Muscle layer of duodenum (tissue), 2 donors: ENCODE measurements at regions not wholly inside any gene's neighbourhood (a gene's known extent, or its start where the extent isn't known, plus 50 kb on each side); places are given as distances from the start of the nearest gene placed in this dataset.

Source experiments
- H3K27ac ChIP-seq: one replicate; pipeline ENCODE4 v1.7.0; 2013; ENCODE audit warnings: mild to moderate bottlenecking, low read length
- H3K27me3 ChIP-seq: one replicate; pipeline ENCODE4 v1.7.0; 2013; ENCODE audit warnings: low read depth, mild to moderate bottlenecking, control low read depth, low read length
- H3K36me3 ChIP-seq, 2 donors: one replicate each; pipeline ENCODE4 v1.7.0; 2013; ENCODE audit warnings: low read length in 2 of 2, control low read depth in 1 of 2, mild to moderate bottlenecking in 1 of 2; ENCODE audit not compliant: insufficient read depth in 2 of 2, control insufficient read depth in 1 of 2
- H3K4me1 ChIP-seq, 2 donors: one replicate each; pipeline ENCODE4 v1.7.0; 2013; ENCODE audit warnings: low read length in 2 of 2, mild to moderate bottlenecking in 2 of 2, control low read depth in 1 of 2, moderate library complexity in 1 of 2; ENCODE audit not compliant: insufficient read depth in 2 of 2, control insufficient read depth in 1 of 2
- H3K4me3 ChIP-seq, 2 donors: one replicate each; pipeline ENCODE4 v1.7.0; 2013; ENCODE audit warnings: low read length in 2 of 2, low read depth in 1 of 2, mild to moderate bottlenecking in 1 of 2
- H3K9me3 ChIP-seq, 2 donors: one replicate each; pipeline ENCODE4 v1.7.0; 2013; ENCODE audit warnings: low read length in 2 of 2, control low read depth in 1 of 2, mild to moderate bottlenecking in 1 of 2; ENCODE audit not compliant: control insufficient read depth in 1 of 2
- donor health status: healthy.

DNA sequence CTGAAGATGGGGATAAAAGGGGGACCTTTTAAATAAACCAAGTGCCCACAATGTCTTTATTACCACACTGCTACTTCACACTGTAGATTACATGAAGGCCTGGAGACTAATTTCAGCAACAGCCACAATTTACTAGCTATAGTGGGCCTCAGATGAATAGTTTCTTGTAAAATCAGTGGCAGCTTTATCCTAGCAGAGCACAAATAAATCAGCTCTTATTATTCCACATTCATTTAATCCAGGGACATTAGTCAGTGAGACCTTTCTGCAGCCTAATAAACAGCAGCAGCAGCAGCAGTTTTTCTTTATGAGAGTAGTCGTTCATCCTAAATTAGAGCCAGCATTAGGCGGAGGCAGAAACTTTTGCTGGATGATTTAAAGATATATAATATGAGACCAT is 542.3 kb downstream of the PSAT1 start:
- Histone ChIP-seq H3K27ac (no peak overlapping the region), H3K9me3 (no peaks in the 10 kb centered on the region), H3K4me1 (no peaks in the 10 kb centered on the region), H3K27me3 (no peaks in the 10 kb centered on the region), H3K4me3 (no peak overlapping the region), H3K36me3 (no peaks in the 10 kb centered on the region)

DNA sequence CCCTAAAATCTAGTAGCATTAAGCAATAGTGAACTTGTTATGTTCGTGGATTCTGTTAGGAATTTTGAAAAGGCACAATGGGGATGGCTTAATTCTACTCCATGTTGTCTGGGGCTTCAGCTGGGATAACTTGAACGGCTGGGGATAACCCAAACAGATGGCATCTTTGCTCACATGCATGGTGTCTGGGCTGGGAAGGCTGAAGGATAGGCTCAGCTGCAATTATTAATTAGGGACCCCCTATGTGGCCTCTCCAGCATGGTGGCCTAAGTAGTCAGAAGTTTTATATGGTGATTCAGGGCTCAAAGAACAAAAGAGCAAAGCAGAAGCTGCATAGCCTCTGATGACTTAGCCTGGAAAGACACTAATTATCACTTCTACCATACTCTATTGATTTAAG is 551.1 kb downstream of the PSAT1 start:
- Histone ChIP-seq H3K36me3 (no peaks in the 10 kb centered on the region), H3K9me3 (no peaks in the 10 kb centered on the region), H3K4me3 (no peak overlapping the region), H3K27me3 (no peaks in the 10 kb centered on the region), H3K4me1 (no peaks in the 10 kb centered on the region), H3K27ac (no peak overlapping the region)

DNA sequence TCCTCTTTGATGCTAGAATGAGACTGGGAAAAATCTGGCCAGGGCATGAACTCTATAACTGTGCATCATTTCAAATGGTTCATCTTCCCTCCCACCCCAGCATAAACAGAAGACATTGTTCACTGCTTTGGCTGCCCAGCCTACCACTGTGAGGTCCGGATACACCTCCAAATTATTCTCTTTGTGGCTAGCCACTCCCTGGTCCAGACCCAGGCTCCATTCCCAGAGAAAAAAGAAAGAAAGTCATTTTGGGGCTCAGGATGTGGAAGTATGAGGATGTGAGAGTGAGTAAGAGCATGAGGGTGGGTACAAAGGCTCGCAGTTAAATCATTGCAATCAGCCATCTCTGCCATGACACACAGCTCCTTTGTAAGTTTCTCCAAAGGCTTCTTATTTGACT is 559.2 kb downstream of the PSAT1 start:
- H3K27ac ChIP-seq = no peak overlapping the region
- no peaks in the 10 kb centered on the region for H3K4me1 ChIP-seq
- no peaks in the 10 kb centered on the region for H3K9me3 ChIP-seq

DNA sequence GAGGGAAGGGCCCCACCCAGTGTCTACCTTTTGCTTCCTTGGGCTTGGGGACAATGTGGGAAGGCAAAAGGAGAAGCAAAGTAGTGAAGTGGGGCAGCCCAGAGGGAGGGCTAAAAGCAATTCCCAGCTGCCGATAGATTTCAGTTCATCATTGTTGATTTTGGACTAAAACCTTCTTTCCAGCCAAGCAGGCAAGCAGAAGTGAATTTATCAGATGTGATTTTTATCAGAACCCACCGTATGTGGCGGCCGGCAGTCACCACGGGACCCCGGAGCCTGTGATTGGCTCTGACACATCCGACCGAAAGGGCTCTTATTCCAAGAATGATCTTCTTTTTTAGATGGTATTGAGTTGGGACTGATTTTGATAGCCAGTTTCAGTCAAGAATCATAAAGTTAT is 559.9 kb downstream of the PSAT1 start:
- H3K9me3 ChIP-seq = no peaks in the 10 kb centered on the region
- H3K27ac ChIP-seq = no peak overlapping the region
- no peaks in the 10 kb centered on the region for H3K27me3 ChIP-seq
- no peak overlapping the region for H3K4me3 ChIP-seq
- H3K4me1 ChIP-seq = no peaks in the 10 kb centered on the region
- no peaks in the 10 kb centered on the region for H3K36me3 ChIP-seq

More for the DNA sequence above, 559.2 kb downstream of the PSAT1 start:
- no peak overlapping the region for H3K4me3 ChIP-seq
- no peaks in the 10 kb centered on the region for H3K27me3 ChIP-seq
- H3K36me3 ChIP-seq = no peaks in the 10 kb centered on the region

DNA sequence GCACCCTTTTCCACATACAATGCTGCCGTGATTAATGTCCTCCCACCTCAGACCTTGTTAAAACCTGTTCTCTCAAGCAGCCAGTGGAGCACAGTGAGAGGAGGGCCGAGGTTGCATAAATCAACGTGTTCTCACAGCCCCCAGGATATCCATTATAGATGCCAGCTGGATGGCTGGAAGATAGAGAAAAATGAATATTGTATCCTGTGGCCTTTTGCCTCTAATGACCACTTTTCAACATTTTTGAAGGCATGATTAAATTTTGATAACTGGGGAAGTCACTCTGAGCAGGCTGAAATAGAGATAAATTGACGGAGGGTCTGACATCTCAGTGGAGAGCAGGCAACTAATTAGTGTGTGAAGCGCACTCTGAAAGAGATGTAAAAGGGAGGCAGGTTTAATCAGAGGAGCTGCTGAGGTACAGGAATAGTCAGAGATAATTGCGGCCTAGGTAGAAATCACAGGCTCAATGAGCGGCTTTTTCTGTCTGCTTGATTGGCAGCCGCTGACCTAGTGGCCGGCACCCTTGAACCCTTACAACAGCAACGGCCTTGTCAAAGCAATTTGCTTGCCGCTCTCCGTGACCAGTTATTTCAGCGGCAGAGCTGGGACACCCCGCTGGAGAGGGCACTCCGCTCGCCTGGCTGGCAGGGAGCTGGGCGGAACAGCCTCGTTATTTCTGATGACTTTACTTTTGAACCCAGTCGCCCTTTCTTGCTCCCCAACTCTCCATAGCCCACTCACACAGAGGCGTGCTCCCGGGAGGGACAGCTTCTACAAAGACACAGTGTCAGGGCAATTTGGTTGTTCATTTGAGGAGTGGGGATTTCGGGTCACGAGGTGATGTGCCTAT is 560.7 kb downstream of the PSAT1 start:
- H3K36me3 ChIP-seq = no peaks in the 10 kb centered on the region
- H3K9me3 ChIP-seq = no peaks in the 10 kb centered on the region
- H3K4me1 ChIP-seq = no peaks in the 10 kb centered on the region
- H3K27me3 ChIP-seq = no peaks in the 10 kb centered on the region
- no peak overlapping the region for H3K27ac ChIP-seq
- no peak overlapping the region for H3K4me3 ChIP-seq

DNA sequence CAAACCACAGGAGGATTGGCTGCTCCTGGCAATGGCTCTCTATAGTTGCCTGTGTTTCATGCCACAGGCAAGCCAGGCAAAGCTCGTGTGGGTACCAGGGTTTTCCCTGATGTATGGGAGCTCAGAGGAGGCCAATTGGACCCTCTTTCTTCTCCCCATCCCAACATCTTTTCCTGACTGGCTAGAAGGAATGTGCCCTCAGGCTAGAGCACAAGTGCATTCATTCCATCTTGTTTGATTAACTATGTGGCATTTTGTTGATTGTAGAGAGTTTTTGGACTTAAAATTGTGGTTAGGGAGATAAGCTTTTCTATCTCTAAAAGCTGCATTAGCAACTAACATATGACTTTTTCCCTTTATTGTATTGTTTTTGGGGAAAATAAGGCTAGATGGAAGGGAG is 561.3 kb downstream of the PSAT1 start:
- no peak overlapping the region for H3K4me3 ChIP-seq
- H3K36me3 ChIP-seq = no peaks in the 10 kb centered on the region
- H3K4me1 ChIP-seq = no peaks in the 10 kb centered on the region
- no peaks in the 10 kb centered on the region for H3K27me3 ChIP-seq
- H3K9me3 ChIP-seq = no peaks in the 10 kb centered on the region
- H3K27ac ChIP-seq = no peak overlapping the region

DNA sequence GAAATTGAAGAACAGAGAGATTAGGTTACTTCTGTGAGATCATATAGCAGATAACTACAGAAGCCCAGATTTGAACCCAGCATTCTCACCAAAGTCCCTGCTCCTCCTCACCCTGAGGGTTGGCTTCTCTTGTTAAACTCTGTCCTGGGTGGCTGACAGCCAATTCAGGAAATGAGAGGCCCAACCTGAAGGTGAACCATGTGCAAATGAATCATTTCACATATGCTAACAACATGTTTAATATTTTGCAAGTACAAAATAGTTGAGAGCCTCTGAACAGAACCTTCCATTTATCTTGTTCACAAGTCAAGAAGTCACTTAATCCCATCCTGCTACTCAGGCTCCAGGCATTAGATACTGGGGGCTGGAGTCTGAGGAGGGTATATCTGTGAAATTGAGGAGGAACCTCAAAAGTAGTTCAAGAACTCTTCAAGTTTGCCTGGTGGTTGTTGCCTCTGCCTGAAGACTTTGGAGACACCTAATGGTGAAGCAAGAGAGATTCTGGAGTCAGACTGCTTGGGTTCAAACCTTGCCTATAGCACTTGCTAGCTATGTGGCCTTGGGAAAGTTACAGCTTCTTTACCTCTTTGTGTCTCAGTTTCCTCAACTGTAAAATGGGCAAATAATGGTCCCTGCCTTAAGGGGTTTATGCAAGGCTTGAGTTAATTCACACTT is 564.0 kb downstream of the PSAT1 start:
- Histone ChIP-seq H3K4me1 (no peaks in the 10 kb centered on the region), H3K9me3 (no peaks in the 10 kb centered on the region), H3K4me3 (no peak overlapping the region), H3K27me3 (no peaks in the 10 kb centered on the region), H3K36me3 (no peaks in the 10 kb centered on the region), H3K27ac (no peak overlapping the region)

DNA sequence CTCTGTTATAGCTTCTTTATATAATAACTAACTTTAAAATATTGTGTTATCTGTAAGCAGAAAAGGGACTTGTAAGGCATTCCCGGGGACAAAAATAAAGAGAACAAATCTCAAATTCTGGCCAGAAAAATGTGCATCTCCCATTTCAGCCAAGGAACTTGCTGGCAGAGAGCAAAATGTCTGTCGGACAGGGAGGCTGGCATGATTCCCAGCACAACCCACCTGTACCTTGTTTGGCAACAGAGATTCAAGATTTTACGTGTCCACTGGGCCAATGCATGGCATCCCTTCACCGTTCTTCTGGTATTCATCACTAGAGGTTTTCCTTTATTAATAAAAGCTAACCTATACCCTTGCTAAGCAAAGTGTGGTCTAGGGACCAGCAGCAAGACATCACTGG is 566.6 kb downstream of the PSAT1 start:
- Histone ChIP-seq H3K36me3 (no peaks in the 10 kb centered on the region), H3K27me3 (no peaks in the 10 kb centered on the region), H3K4me3 (no peak overlapping the region), H3K27ac (no peak overlapping the region), H3K9me3 (no peaks in the 10 kb centered on the region), H3K4me1 (no peaks in the 10 kb centered on the region)

DNA sequence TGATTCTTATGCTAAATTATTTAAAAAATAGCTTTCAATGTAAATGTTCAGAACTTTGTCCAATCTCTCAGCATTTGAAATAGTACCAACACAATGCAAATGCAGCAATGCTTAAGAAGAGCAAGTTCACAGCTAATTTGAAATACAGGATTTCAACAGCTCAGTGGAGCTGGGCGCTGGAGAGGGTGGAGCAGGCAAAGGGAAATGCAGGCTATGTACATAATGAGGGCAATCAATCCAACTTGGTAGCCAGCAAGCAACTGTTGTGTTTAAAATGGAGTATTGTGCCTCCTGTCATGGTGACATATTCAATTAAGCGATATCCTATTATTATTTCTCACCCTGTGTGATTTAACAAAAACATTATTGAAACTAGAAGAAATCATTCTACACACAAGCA is 568.8 kb downstream of the PSAT1 start:
- no peaks in the 10 kb centered on the region for H3K27me3 ChIP-seq
- no peak overlapping the region for H3K4me3 ChIP-seq

DNA sequence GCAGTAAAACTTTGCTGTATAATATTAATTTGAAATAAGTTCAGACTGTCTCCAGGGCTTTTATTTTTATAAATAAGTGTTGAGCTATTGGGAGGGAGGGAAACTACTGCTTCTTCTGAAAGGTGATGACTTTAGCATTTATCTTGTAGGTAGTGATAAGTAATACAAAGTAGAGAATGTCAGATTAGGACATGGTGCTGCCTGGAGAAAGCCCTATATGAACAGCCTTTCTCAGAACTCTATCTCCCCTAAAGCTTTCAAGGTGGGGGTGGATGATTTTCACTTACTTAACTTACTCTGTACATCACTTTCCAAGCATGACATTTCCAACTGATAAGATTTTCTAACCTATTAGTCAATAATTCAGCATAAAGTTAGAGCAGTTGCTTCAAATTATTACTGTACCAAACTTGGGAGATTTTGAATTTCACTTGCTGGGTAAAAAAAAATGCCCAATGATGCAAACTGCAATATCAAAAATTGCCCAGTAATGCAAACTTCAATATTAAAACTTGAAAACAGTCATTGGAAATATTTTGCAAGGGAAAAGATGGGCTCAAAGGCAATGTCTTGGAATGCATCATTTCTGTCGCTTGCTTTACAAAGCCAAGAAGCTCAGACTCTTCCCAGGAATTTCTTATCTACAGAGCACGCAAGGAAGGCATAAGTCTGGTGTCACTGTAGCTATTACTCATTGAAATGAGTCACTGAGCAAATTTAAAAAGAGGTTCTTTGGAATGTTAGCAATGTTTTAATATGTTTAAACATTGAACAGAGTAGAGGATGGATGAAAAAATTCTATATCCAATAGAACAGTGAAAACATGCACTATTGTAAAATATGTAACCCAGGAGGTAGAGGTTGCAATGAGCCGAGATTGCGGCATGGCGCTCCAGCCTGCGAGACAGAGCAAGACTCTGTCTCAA is 569.5 kb downstream of the PSAT1 start:
- H3K4me1 ChIP-seq = no peaks in the 10 kb centered on the region
- H3K4me3 ChIP-seq = no peak overlapping the region
- no peaks in the 10 kb centered on the region for H3K36me3 ChIP-seq
- no peak overlapping the region for H3K27ac ChIP-seq
- no peaks in the 10 kb centered on the region for H3K9me3 ChIP-seq
- no peaks in the 10 kb centered on the region for H3K27me3 ChIP-seq

More for the DNA sequence above, 568.8 kb downstream of the PSAT1 start:
- no peaks in the 10 kb centered on the region for H3K4me1 ChIP-seq
- no peaks in the 10 kb centered on the region for H3K36me3 ChIP-seq
- H3K9me3 ChIP-seq = no peaks in the 10 kb centered on the region
- no peak overlapping the region for H3K27ac ChIP-seq

DNA sequence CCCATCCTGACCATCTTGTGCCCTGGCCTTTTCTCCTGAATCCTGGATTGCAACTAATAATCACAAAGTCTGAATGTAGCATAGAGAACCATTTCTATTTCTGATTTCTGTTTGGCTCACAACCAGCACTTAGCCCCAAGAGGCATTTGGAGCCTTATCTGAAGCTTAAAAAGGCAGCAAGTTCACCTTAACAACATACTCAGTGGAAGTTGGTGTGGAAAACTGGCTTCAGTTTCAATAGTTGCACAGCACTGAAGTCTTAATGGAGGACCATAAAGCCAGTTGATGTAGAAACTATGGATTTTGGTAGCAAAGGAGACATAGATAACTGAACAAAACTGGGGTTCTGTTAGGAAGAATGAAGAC is 574.1 kb downstream of the PSAT1 start:
- H3K9me3 ChIP-seq = no peaks in the 10 kb centered on the region
- H3K27me3 ChIP-seq = no peaks in the 10 kb centered on the region
- no peaks in the 10 kb centered on the region for H3K4me1 ChIP-seq
- no peak overlapping the region for H3K4me3 ChIP-seq
- no peak overlapping the region for H3K27ac ChIP-seq
- H3K36me3 ChIP-seq = no peaks in the 10 kb centered on the region
